SKM-1 treated with dmso at 0.1 percent for 144 hours (cell line): ENCODE measurements at regions not wholly inside any gene's neighbourhood (a gene's known extent, or its start where the extent isn't known, plus 50 kb on each side); places are given as distances from the start of the nearest gene placed in this dataset.

ENCODE experiments used
- DNase-seq: peaks from one replicate; lab custom pipeline; 2025; ENCODE audit not compliant: unreplicated experiment; lab: John Stamatoyannopoulos, UW

DNA sequence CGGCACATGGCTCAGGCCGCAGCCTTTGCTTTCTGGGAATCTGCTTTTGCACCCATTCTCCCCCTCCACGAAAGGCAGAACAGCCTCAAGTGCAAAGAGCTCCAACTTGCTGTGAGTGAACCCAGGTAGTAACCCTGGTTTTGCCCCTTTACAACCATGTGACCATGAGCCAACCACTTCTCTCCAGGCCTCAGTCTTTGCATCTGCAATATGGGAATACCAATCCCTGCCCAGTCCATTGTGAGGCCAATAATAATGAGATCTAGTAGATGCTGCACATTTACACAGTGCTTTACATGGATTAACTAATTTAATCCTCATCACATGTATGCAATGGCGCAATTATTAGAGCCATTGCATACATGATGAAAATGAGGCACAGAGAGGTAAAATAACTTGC is 108.9 kb upstream of the MYL2 start:
- DNase-seq, result no peak

DNA sequence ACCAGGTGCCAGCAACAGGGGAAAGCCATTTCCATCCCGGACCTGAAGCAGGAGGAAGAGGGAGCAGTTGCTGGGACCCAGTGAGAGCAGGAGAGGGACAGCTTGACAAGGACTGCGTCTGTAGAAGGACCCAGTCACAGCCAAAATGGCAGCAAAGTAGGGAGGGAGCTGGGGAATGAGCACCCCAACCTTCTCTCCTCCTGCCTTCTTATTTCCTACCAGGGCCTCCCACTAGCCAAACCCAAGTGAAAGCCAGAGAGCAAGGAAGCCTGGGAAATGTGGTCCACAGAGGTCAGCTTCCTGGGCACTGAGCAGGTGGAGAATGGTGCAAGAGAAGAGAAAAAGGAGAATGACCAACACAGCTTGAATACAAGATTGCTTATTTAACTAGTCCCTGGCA is 108.5 kb upstream of the MYL2 start:
- no peak for DNase-seq

DNA sequence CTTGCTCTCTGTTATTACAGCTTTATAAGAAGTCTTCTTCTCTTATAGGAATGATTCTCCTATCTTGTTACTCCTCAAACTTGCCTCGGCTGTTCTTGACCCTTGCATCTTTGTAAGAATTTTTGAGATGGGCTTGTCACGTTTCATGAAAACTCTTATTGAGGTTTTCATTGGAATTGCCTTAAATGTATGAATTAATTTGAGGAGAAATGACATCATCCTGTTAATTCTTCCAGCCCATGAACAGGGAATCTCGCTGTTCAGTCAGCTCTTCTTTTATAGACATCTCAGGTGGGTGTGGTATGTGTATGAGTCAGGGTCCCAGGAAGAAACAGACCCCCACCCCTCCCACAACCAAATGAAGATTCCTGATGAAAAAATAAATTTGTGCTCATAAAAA is 107.1 kb upstream of the MYL2 start:
- no peak for DNase-seq

DNA sequence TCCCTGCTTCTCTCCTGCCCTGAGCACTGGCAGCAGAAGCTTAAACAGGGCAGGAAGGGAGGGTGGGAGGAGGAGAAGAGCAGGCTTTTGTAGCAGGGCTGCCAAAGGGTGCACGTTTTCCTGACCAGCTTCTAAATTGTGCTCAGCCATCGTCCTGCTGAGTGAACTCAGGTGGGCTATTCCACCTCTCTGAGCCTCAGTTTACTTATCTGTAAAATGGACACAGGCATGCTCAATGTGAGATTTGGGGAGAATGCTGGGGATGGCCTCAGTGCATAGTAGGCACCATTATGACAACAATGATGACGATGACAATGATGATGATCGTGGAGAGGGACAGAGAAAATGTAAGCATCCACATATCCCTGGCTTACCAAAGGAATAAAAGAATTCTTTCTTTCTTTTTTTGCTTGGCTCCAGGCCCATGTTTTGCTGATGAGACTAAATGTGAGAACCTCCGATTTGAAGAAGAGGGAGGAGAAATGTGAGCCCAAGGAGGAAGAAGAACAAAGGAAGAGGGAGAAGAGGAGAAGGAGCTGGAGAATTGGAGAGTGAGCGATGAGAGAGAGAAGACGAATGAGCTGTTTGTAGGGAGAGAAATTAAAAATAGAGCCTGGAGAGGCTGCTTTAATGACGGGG is 105.5 kb upstream of the MYL2 start:
- no peak for DNase-seq

DNA sequence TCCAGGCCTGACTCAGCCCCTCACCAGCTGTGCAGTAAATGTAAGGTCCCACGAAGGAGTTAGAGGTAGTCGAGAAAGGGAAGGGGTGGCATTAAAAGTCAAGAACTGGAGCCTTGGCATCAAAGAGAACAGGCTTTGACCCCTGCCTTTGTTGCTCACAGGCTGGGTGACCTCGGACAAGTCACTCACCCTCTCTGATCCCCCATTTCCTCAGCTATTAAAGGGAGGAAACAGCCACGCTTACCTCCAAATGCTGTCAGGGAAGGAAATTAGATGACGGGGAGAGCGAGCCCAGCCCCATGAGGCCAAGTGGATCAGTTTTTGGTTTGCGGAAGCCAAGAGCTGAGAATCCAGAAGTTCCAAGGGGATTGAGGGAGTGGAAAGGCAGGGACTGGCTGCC is 104.9 kb upstream of the MYL2 start:
- no peak for DNase-seq

DNA sequence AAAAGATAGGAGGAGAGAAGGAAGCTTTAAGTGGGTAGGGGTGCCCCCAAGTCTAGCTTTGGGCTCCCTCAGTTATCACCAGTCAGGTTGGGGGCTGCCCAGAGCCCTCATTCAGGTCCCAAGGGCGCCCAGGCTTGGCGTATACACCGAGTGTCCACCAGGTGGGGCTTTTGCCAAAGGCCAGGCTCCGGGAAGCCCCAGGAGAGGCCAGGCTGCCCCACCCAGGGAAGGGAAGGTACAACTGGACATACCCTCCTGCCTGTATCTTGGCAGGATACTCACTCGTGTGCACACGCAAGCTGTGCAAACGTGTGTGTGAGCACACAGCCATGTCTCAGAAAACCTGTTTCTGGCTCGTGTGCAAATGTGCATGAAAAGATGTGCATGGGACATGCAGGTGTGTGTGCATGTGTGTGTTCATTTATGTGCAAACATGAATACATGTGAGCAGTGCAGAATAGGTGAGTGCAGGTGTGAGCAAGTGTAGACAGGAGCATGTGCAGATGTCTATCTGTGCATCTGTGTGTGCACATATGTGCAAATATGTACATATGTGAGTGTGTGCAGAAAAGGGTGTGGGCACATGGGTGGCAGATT is 103.9 kb upstream of the MYL2 start:
- DNase-seq, result peak; percentile 7

DNA sequence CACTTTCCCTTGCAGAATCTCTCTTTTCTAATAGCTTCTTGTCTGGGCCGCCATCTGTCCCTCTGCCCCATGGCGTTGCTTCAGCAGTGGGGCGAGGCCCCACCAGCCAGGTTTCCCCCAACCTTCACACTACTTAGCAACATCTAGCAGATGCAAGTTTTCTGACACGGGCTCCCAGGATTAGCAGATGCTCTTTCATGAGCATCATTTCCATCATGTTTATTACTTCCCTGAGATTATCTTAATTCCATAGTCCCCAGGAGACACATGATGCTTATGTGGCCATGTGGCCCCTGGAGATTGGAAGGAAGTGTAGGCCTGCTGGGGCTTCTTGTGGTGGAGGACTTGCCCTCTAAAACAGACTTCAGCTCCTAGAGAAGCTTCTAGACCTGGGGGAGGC is 102.0 kb upstream of the MYL2 start:
- DNase-seq, result no peak

DNA sequence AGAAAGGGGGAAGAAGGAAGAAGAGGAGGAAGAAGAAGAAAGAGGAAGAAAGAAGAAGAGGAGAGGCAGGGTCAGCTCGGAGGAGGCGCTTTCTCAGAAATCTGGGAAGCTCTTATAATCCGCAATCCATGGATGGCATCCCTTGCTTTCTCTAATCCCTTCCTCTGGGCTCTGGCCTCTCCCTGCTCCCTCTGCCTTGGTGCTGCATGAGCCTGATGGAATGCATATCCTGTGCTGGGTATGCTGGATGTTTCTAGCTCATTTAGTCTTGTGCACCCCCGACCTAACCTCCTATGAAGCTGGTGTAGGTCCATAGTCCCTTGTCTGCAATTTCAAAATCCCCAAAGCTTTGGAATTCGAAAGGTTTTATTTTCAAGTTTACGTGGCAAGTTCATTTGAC is 94.2 kb upstream of the MYL2 start:
- DNase-seq, result no peak

DNA sequence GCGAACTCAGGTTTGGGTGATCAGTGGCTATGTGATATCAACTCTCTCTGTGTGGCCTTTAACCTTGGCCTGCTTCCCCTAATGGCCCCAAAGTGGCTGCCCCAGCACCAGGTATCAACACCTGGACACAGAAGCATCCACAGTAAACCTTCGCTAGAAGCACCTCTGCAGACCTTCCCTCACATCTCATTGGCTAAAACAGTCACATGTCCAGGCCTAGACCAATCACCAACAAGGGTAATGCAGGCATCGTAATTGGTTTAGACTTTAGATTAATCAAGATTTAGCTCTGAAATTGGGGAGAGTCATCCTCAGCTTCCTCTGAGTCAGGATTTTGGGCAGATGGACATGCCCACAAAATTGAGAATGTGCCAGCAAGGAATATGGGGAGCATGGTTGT is 92.5 kb upstream of the MYL2 start:
- no peak for DNase-seq

DNA sequence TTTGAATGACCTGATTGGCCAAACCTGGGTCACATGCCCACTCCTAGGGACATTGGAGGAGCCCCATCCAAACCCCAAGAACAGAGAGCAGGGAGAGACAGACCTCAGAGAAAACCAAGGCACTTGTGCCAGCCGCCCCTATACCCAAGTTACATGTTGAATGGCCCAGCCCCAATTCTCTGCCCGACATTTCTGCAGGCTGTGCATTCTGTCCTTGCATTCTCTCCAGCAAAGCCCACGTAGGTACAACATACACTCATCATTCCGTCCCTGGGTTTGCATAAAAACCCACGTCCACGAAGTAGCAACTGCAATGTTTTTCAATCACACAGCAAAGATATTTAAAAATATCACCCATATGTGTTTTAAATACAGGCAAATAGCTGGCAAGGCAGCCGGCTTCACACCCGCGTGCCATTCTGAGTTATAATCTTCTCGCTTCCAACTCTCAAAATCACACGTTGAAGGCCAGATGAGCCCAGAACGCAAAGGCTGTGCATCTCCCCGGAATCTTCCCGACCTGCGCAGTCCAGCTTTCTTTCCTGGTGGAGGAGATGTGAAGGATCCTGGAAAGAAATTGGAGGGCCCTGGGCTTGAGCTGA is 91.7 kb upstream of the MYL2 start:
- no peak for DNase-seq

DNA sequence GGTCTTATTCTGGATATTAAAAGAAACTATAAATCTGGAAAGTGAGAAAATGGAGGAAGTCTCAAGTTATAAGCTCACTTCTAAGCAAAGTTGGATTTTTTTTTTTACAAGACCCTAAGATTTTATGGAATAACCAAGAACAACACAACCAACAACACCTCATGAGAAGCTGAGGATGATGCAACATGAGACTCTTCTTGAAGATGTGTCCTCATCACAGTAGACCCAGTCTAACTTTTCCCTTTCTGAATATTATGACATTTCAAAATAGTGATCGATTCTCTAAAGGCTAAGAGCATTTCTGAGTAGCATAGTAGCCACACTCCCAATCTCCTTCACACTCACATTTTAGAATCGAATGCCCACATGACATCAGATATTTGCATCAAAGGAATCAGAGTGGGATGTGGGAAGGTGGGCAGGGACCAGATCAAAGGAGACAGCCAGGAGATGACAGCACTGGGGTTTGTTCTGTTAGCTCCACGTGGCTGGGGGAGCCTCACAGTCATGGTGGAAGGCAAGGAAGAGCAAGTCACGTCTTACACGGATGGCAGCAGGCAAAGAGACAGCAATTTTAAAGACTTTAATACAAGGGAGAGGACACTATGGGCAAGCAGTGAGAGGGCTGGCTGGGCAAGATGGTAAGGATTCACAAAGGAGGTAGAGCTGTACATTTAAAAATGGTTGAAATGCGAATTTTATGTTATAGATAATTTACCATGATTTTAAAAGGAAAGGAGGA is 90.7 kb upstream of the MYL2 start:
- DNase-seq, result no peak

DNA sequence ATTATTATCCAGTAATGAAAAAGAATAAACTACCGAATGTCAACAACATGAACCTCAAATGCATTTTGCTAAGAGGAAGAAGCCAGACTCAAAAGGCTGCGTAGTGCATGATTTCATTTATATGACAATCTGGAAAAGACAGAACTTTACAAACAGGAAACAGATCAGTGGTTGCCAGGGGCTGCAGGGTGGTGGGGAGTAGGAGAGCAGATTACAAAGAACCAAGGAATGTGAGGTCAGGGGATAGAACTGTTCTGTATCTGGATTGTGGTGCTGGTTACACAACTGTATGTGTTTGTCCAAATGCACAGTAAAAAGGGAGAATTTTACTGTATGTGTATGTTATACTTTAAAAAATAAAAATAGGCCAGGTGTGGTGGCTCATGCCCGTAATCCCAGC is 89.7 kb upstream of the MYL2 start:
- no peak for DNase-seq

DNA sequence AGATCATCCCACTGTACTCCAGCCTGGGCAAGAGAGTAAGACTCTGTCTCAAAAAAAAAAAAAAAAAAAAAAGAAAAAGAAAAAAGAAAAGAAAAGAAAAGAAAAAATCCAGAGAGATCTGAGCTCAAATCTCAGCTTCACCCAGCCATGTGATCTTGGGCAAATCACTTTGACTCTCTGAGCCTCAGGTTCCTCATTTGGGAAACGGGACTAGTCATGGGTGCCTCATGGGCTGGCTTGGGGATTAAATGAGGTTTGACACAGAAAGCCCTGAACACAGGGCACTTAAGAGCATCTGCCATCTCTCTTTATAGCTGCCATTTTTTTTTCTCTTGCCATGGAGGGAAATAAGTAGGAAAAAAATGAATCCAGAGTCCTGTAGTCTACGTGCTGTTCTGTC is 86.2 kb upstream of the MYL2 start:
- no peak for DNase-seq

DNA sequence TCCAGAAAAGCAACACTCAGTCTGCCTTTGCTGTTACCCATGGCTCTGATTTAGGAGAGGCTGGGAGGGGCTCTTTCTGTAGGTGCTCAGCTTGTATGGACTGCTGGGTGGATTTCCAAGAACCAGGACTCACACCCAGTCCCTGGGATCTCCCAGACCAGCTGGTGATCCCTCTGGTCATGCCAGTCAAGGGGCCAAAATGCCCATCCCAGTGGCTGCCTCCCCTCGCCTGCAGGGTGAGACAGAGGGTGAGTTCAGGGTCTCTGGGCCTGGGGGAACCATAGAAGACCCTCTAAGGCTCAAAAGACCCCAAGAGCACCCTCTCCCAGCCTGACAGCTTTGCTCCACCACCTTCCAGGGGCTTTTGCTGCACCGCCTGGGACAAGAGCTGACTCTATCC is 78.6 kb upstream of the MYL2 start:
- no peak for DNase-seq

DNA sequence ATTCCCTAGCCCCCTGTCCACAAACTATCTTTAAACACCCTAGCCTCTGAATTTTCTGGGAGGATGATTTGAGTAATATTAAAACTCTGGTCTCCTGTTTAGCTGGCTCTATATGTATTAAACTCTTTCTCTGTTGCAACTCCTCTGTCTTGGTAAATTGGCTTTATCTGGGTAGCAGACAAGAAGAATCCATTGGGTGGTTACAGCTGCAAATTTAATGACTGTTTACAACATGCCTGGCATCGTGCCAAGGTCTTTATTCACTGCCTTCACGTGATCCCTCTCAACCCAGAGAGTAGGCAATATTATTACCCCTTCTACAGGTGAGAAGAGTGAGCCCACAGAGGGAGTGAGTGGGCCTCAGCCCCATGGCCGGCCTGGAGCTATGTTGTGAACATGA is 77.8 kb upstream of the MYL2 start:
- no peak for DNase-seq

DNA sequence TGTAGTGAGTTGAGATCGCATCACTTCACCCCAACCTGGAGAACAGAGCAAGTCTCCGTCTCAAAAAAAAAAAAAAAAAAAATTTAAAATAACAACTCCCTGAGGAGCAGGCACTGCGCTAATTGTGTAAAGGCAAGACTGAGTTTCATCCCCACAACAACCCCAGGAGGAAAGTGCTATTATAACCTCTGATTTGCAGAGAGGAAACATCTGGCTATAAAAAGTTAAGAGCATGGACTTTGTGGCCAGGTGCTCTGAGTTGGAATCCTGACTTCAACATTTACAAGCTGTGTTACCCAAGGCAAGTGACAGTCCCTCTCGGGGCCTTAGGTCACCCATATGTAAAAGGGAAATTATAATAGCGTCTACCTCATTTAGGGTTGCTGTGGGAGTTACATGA is 76.0 kb upstream of the MYL2 start:
- DNase-seq, result no peak

DNA sequence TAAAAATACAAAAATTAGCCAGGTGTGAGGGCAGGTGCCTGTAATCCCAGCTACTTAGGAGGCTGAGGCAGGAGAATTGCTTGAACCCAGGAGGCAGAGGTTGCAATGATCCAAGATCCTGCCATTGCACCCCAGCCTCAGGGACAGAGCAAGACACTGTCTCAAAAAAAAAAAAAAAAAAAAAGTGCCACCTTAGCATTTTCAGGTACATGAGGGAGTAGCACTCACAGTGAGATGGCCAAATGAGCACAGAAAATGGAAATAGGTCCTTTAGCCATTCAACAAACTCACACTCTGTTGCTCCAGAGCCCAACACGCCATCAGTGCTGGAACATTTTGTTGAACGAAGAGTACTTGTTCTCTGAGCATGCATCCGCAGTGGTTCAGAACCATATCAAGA is 75.2 kb upstream of the MYL2 start:
- no peak for DNase-seq

DNA sequence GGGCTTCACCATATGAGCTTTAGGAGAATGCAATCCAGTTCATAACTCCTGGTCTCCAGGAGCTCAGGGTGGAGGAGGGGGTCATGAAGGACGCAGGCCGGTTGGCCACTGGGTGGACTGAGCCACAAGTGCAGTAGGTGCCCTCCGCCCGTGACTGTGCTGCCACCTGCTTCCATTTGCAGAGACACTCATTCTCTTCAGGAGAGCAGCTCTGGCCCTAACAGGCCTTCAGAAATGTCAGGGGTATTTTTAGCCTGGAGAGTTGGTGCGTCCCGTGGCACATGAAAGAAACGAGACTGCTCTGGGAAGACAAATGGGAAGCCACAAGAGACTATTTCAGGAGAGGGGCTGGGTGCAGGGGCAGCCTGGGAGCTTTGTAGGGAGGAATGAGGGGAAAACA is 74.6 kb upstream of the MYL2 start:
- DNase-seq, result no peak

DNA sequence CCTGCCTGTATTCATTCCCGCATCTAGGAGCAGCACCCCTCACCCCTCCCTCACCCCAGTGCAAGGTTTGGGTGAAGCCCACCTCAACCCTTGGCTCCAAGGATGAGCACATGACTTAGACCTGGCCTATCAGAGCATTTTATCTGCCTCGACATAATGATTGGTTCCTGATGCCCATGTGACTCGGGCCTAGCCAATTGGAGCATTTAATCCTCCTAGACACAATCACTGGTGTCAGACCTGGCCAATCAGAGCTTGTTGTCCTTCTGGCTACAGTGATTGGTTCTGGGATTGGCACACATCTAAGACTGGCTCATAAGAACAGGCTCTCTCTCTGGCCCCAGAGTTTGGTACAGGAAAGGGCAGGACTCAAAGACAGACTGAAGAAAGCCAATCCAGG is 73.1 kb upstream of the MYL2 start:
- no peak for DNase-seq

DNA sequence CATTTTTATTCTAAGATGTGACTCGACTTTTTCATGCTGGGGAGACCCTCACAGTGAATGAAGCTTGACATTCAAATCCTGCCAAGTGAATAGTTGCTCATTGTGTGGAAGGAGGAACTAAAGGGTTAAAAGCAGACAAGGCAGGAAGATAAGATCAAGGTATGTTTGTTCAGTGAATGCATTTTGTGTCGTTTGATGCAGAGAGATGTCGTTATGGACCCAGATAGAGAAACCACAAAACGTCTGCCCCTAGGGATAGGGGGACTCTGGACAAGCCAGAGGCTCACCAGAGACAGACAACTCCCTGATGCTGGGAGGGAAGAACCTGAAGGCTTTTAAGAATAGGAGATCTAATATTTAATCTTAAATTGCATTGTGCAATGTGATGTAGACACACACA is 72.5 kb upstream of the MYL2 start:
- no peak for DNase-seq

DNA sequence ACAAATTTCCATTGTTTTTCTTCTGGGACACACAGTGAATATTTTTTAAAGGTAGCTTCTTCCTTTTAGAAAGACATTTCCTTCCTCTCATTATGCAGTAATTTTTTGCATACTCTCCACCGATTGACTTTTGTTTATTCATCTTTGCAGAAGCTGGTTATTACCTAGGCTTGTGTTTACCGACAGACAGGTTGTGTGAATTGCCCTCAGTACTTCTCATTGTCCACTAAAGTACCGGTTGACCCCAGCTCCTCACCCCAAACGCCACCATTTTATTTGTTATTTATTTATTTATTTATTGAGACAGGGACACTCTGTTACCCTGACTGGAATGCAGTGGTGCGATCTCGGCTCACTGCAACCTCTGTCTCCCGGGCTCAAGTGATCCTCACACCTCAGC is 63.4 kb upstream of the MYL2 start:
- no peak for DNase-seq

DNA sequence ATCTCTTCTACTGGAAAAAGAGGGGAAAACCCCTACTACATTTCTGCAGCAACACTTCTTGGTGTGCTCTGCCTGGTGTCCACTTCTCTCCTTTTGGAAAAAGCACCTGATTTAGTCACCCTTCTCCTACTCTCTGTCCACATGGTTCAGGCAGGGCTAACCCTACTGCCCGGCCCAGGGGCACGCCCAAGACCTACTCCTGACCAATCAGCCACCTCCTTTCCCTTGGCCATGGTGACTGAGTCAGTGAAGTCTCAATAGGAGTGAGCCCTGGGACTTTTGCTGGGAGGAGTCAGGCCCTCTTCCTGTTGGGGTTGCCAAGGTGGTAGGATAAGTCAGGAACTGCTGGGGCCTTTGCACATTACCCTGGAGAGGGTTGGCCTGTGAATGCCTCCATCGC is 52.5 kb upstream of the MYL2 start:
- DNase-seq, result no peak
